ENCODE measurements at regions not wholly inside any gene's neighbourhood (a gene's known extent, or its start where the extent isn't known, plus 50 kb on each side); places are given as distances from the start of the nearest gene placed in this dataset.
"Not testable (repeated sequence)": the region's sequence is repeated elsewhere in the genome, so short reads cannot be mapped to it uniquely, and the experiment has no call there.

GRCh38 chr5:71343994-71344393 is 111.5 kb upstream of the BDP1 start:
- not testable (repeated sequence) for H3K27ac Mint-ChIP-seq; H2BK120ac ChIP-seq (ENCODE audit: low read depth, low read length, poor library complexity, severe bottlenecking); H3K36me3 Mint-ChIP-seq (ENCODE audit: insufficient read depth in 1 of 3, low read depth in 3 of 3); H3T11ph ChIP-seq (ENCODE audit: low read length); H3K79me1 ChIP-seq (ENCODE audit: insufficient read depth, low read depth, low read length, poor library complexity, severe bottlenecking); H2BK5ac ChIP-seq (ENCODE audit: insufficient read length, low read length); H4K91ac ChIP-seq (ENCODE audit: insufficient read length, low read depth, low read length); H3K23ac ChIP-seq (ENCODE audit: insufficient read length, low read depth, low read length); H3K27me3 ChIP-seq (ENCODE audit: insufficient read depth, low read length); H3K14ac ChIP-seq (ENCODE audit: insufficient read depth, low read length); H3K79me2 ChIP-seq (ENCODE audit: insufficient read depth, low read length); H3K18ac ChIP-seq (ENCODE audit: insufficient read length, low read depth, low read length); H3K27ac ChIP-seq (ENCODE audit: insufficient read length, low read depth, low read length); H2BK12ac ChIP-seq (ENCODE audit: insufficient read length, low read depth, low read length); H2AK5ac ChIP-seq (ENCODE audit: insufficient read length, low read length); H3K4me1 Mint-ChIP-seq; H4K5ac ChIP-seq (ENCODE audit: insufficient read length, low read depth, low read length); H3K23me2 ChIP-seq (ENCODE audit: insufficient read length, low read depth, low read length, poor library complexity, severe bottlenecking); H3K56ac ChIP-seq (ENCODE audit: insufficient read length, low read depth, low read length); H3K9me3 Mint-ChIP-seq; H3K4me2 ChIP-seq (ENCODE audit: insufficient read depth, insufficient read length, low read length); H2AFZ ChIP-seq (ENCODE audit: low read length); H3K4me3 Mint-ChIP-seq; H3K4me1 ChIP-seq (ENCODE audit: insufficient read depth, low read length); H2BK15ac ChIP-seq (ENCODE audit: low read depth, low read length); DNase-seq; H3K27me3 Mint-ChIP-seq (ENCODE audit: low read depth); H2BK20ac ChIP-seq (ENCODE audit: low read depth, low read length, poor library complexity, severe bottlenecking); H4K20me1 ChIP-seq (ENCODE audit: control insufficient read depth, insufficient read depth, insufficient read length); H3K9me3 ChIP-seq (ENCODE audit: control insufficient read depth, low read depth, low read length); H3K4ac ChIP-seq (ENCODE audit: low read depth, low read length); H4K8ac ChIP-seq (replicated peaks; ENCODE audit: insufficient read length, low read depth, low read length); H3K9ac ChIP-seq (ENCODE audit: extremely low read depth, insufficient read length, low read length)
- no CpG with 5 or more reads among the region's 4 CpGs for WGBS (ENCODE audit: extremely low coverage, insufficient read length, low lambda C conversion rate)

GRCh38 chr5:71372601-71373000 is 82.8 kb upstream of the BDP1 start:
- not testable (repeated sequence) for H4K91ac ChIP-seq (ENCODE audit: insufficient read length, low read depth, low read length); H2BK120ac ChIP-seq (ENCODE audit: low read depth, low read length, poor library complexity, severe bottlenecking); H3K27me3 Mint-ChIP-seq (ENCODE audit: low read depth); H3K9me3 ChIP-seq (ENCODE audit: control insufficient read depth, low read depth, low read length); H3K18ac ChIP-seq (ENCODE audit: insufficient read length, low read depth, low read length); H3K9ac ChIP-seq (ENCODE audit: extremely low read depth, insufficient read length, low read length); H3K27ac ChIP-seq (ENCODE audit: insufficient read length, low read depth, low read length); H3T11ph ChIP-seq (ENCODE audit: low read length); H2BK20ac ChIP-seq (ENCODE audit: low read depth, low read length, poor library complexity, severe bottlenecking); H2BK5ac ChIP-seq (ENCODE audit: insufficient read length, low read length); H3K9me3 Mint-ChIP-seq; H3K4me1 ChIP-seq (ENCODE audit: insufficient read depth, low read length); H3K23ac ChIP-seq (ENCODE audit: insufficient read length, low read depth, low read length); H3K4me2 ChIP-seq (ENCODE audit: insufficient read depth, insufficient read length, low read length); DNase-seq; H3K27ac Mint-ChIP-seq; H3K4ac ChIP-seq (ENCODE audit: low read depth, low read length); H3K36me3 Mint-ChIP-seq (ENCODE audit: insufficient read depth in 1 of 3, low read depth in 3 of 3); H2AK5ac ChIP-seq (ENCODE audit: insufficient read length, low read length); H3K27me3 ChIP-seq (ENCODE audit: insufficient read depth, low read length); H3K79me1 ChIP-seq (ENCODE audit: insufficient read depth, low read depth, low read length, poor library complexity, severe bottlenecking); H2BK15ac ChIP-seq (ENCODE audit: low read depth, low read length); H3K79me2 ChIP-seq (ENCODE audit: insufficient read depth, low read length); H4K8ac ChIP-seq (replicated peaks; ENCODE audit: insufficient read length, low read depth, low read length); H2BK12ac ChIP-seq (ENCODE audit: insufficient read length, low read depth, low read length); H3K4me3 Mint-ChIP-seq; H3K56ac ChIP-seq (ENCODE audit: insufficient read length, low read depth, low read length); H3K23me2 ChIP-seq (ENCODE audit: insufficient read length, low read depth, low read length, poor library complexity, severe bottlenecking); H2AFZ ChIP-seq (ENCODE audit: low read length); H4K20me1 ChIP-seq (ENCODE audit: control insufficient read depth, insufficient read depth, insufficient read length); H4K5ac ChIP-seq (ENCODE audit: insufficient read length, low read depth, low read length); H3K14ac ChIP-seq (ENCODE audit: insufficient read depth, low read length)
- H3K4me1 Mint-ChIP-seq, result peaks cover 14 to 20% of the 10 kb centered on the region in 2 experiments
- no CpG with 5 or more reads among the region's 6 CpGs for WGBS (ENCODE audit: extremely low coverage, insufficient read length, low lambda C conversion rate)
